HEK293 (cell line): ENCODE measurements at regions not wholly inside any gene's neighbourhood (a gene's known extent, or its start where the extent isn't known, plus 50 kb on each side); places are given as distances from the start of the nearest gene placed in this dataset.

ENCODE experiments used
- CTCF ChIA-PET: fragments of 350-600 bp; formaldehyde crosslinking; extraction: SDS; loops from one replicate; lab custom pipeline; 2021; ENCODE audit warnings: antibody characterized with exemption; lab: Yijun Ruan, JAX
- POLR2A ChIA-PET: fragments of 300-600 bp; formaldehyde crosslinking; extraction: SDS; loops from one replicate; lab custom pipeline; 2020; ENCODE audit warnings: antibody characterized with exemption, inconsistent platforms; lab: Yijun Ruan, JAX
- H3K27ac ChIP-seq: fragments of 200-500 bp; sonication (Bioruptor generic); 2 replicates; pipeline ENCODE4 v1.5.1; 2014; ENCODE audit warnings: low read depth, low read length, control low read depth, inconsistent platforms; ENCODE audit errors: extremely low read depth
- H3K36me3 ChIP-seq, 2 experiments: fragments of 200-500 bp in 1 of 2; sonication (Bioruptor generic) in 1 of 2; 1 replicate in 1 of 2; 2 replicates in 1 of 2; pipeline ENCODE4 v1.5.1; 2014 to 2017; ENCODE audit warnings: inconsistent platforms in 2 of 2, low read length in 2 of 2; ENCODE audit not compliant: control insufficient read depth in 2 of 2, insufficient read depth in 1 of 2
- H3K4me1 ChIP-seq: fragments of 200-500 bp; sonication (Bioruptor generic); 2 replicates; pipeline ENCODE4 v1.5.1; 2014; ENCODE audit warnings: mild to moderate bottlenecking, low read length, inconsistent platforms; ENCODE audit not compliant: control insufficient read depth, insufficient read depth
- H3K4me3 ChIP-seq: 2 replicates; pipeline ENCODE4 v1.5.1; 2011; ENCODE audit warnings: low read depth, mild to moderate bottlenecking, control low read depth, low read length, moderate library complexity
- H3K9me3 ChIP-seq: fragments of 200-500 bp; sonication (Bioruptor generic); 2 replicates; pipeline ENCODE4 v1.5.1; 2014; ENCODE audit warnings: low read depth, low read length, inconsistent platforms; ENCODE audit not compliant: control insufficient read depth, insufficient read depth
- HOXA7 ChIP-seq: sonication (generic); formaldehyde crosslinking; IDR thresholded peaks from 2 replicates; pipeline ENCODE4 v1.8.1; 2022; ENCODE audit warnings: missing genetic modification reagents, borderline replicate concordance
- HOXD13 ChIP-seq: sonication (generic); formaldehyde crosslinking; IDR thresholded peaks from 2 replicates; pipeline ENCODE4 v1.8.0; 2022; ENCODE audit warnings: missing genetic modification reagents, borderline replicate concordance
- KLF8 ChIP-seq: fragments of 450-650 bp; formaldehyde crosslinking; IDR thresholded peaks from 2 replicates; pipeline ENCODE4 v1.5.1; 2016; ENCODE audit warnings: missing biosample characterization, missing genetic modification characterization
- PBX3 ChIP-seq: sonication (generic); formaldehyde crosslinking; IDR thresholded peaks from 2 replicates; pipeline ENCODE4 v1.8.1; 2022; ENCODE audit warnings: mild to moderate bottlenecking, moderate library complexity, missing genetic modification reagents
- REPIN1 ChIP-seq: fragments of 450-650 bp; formaldehyde crosslinking; IDR thresholded peaks from 2 replicates; pipeline ENCODE4 v1.5.1; 2017; ENCODE audit warnings: missing biosample characterization, missing genetic modification characterization, low read depth
- SETDB1 ChIP-seq: IDR thresholded peaks from one replicate; pipeline ENCODE4 v1.6.1; 2017; ENCODE audit warnings: mild to moderate bottlenecking, low read length, moderate library complexity, mixed read lengths; ENCODE audit not compliant: insufficient read length
- WT1 ChIP-seq: fragments of 450-650 bp; formaldehyde crosslinking; IDR thresholded peaks from 2 replicates; pipeline ENCODE4 v1.5.1; 2016; ENCODE audit warnings: missing biosample characterization, missing genetic modification characterization
- ZFP37 ChIP-seq: fragments of 450-650 bp; formaldehyde crosslinking; IDR thresholded peaks from 2 replicates; pipeline ENCODE4 v1.5.1; 2016; ENCODE audit warnings: missing biosample characterization, missing genetic modification characterization
- ZNF114 ChIP-seq: fragments of 450-650 bp; formaldehyde crosslinking; IDR thresholded peaks from 2 replicates; pipeline ENCODE4 v1.5.0; 2017; ENCODE audit warnings: missing biosample characterization, missing genetic modification characterization
- ZNF121 ChIP-seq: fragments of 450-650 bp; formaldehyde crosslinking; IDR thresholded peaks from 2 replicates; pipeline ENCODE4 v1.5.1; 2016; ENCODE audit warnings: missing biosample characterization, missing genetic modification characterization
- ZNF148 ChIP-seq: fragments of 450-650 bp; formaldehyde crosslinking; IDR thresholded peaks from 2 replicates; pipeline ENCODE4 v1.5.0; 2017; ENCODE audit warnings: missing biosample characterization, missing genetic modification characterization, borderline replicate concordance
- ZNF169 ChIP-seq: fragments of 450-650 bp; formaldehyde crosslinking; IDR thresholded peaks from 2 replicates; pipeline ENCODE4 v1.5.1; 2016; ENCODE audit warnings: missing biosample characterization, missing genetic modification characterization
- ZNF24 ChIP-seq: fragments of 450-650 bp; formaldehyde crosslinking; IDR thresholded peaks from 2 replicates; pipeline ENCODE4 v1.5.1; 2016; ENCODE audit warnings: missing biosample characterization, missing genetic modification characterization
- ZNF426 ChIP-seq: fragments of 450-650 bp; formaldehyde crosslinking; IDR thresholded peaks from 2 replicates; pipeline ENCODE4 v1.5.1; 2017; ENCODE audit warnings: missing biosample characterization, missing genetic modification characterization, mild to moderate bottlenecking, inconsistent platforms, moderate library complexity
- ZNF433 ChIP-seq: fragments of 450-650 bp; formaldehyde crosslinking; IDR thresholded peaks from 2 replicates; pipeline ENCODE4 v1.5.1; 2016; ENCODE audit warnings: missing biosample characterization, missing genetic modification characterization, low read depth
- ZNF530 ChIP-seq: fragments of 450-650 bp; formaldehyde crosslinking; IDR thresholded peaks from 2 replicates; pipeline ENCODE4 v1.5.1; 2016; ENCODE audit warnings: low read depth, missing biosample characterization, missing genetic modification characterization
- ZNF558 ChIP-seq: fragments of 450-650 bp; formaldehyde crosslinking; IDR thresholded peaks from 2 replicates; pipeline ENCODE4 v1.5.1; 2016; ENCODE audit warnings: missing biosample characterization, missing genetic modification characterization
- ZNF596 ChIP-seq: fragments of 450-650 bp; IDR thresholded peaks from 2 replicates; pipeline ENCODE4 v1.5.0; 2018; ENCODE audit warnings: missing biosample characterization, mild to moderate bottlenecking, missing genetic modification characterization, moderate library complexity
- ZNF777 ChIP-seq: fragments of 450-650 bp; formaldehyde crosslinking; IDR thresholded peaks from 2 replicates; pipeline ENCODE4 v1.5.1; 2017; ENCODE audit warnings: missing biosample characterization, missing genetic modification characterization, borderline replicate concordance
- TF ChIP-seq, protein P1 (sequence below): fragments of 450-650 bp; formaldehyde crosslinking; IDR thresholded peaks from 2 replicates; pipeline ENCODE4 v1.5.1; 2017; ENCODE audit warnings: missing biosample characterization, missing genetic modification characterization
- TF ChIP-seq, protein P2 (sequence below): fragments of 450-650 bp; formaldehyde crosslinking; optimal IDR thresholded peaks from 2 replicates; pipeline ENCODE3; 2016; ENCODE audit warnings: missing biosample characterization, mild to moderate bottlenecking, missing genetic modification characterization

DNA sequence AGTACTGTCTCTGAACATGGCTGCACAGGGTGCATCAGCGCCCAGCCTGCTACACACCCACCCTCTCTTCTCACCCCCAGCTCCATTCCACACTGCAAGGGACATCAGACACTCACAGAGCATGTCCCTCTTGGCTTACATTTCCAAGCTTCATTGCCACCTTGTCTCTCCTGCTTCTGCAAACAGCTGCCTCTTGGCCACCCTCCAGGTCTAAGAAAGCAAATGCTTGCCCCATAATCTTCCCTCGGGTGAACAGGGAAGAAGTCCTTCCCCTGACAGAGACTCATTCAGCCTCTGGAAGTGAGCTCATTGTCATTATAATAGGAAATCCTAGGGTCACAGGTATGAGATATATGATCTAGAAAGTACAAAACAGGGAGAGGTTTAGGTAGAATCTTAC, 505.2 kb downstream of the RMST start:
- CTCF ChIA-PET: no interaction called here
- H3K36me3 ChIP-seq: no peaks in the 10 kb centered on the region
- H3K9me3 ChIP-seq: no peaks in the 10 kb centered on the region
- H3K27ac ChIP-seq: no peak overlapping the region
- no peak overlapping the region for H3K4me3 ChIP-seq
- TF ChIP-seq ZNF777 (tag by site-specific recombination) (no peak), ZNF24 (no peak), ZNF433 (tag by site-specific recombination) (no peak), ZNF530 (tag by site-specific recombination) (no peak), HOXD13 (CRISPR knock-in tag) (no peak), PBX3 (no peak), ZNF148 (tag by site-specific recombination) (no peak), ZNF558 (tag by site-specific recombination) (no peak), ZNF121 (no peak), ZFP37 (tag by site-specific recombination) (no peak), KLF8 (tag by site-specific recombination) (no peak), HOXA7 (no peak), ZNF596 (no peak), ZNF426 (no peak)
- TF ChIP-seq, protein P1, sequence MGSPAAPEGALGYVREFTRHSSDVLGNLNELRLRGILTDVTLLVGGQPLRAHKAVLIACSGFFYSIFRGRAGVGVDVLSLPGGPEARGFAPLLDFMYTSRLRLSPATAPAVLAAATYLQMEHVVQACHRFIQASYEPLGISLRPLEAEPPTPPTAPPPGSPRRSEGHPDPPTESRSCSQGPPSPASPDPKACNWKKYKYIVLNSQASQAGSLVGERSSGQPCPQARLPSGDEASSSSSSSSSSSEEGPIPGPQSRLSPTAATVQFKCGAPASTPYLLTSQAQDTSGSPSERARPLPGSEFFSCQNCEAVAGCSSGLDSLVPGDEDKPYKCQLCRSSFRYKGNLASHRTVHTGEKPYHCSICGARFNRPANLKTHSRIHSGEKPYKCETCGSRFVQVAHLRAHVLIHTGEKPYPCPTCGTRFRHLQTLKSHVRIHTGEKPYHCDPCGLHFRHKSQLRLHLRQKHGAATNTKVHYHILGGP (tag by site-specific recombination): no peak
- TF ChIP-seq, protein P2, sequence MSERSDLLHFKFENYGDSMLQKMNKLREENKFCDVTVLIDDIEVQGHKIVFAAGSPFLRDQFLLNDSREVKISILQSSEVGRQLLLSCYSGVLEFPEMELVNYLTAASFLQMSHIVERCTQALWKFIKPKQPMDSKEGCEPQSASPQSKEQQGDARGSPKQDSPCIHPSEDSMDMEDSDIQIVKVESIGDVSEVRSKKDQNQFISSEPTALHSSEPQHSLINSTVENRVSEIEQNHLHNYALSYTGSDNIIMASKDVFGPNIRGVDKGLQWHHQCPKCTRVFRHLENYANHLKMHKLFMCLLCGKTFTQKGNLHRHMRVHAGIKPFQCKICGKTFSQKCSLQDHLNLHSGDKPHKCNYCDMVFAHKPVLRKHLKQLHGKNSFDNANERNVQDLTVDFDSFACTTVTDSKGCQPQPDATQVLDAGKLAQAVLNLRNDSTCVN (tag by site-specific recombination): no peak
- POLR2A ChIA-PET: no interaction called here
- no peaks in the 10 kb centered on the region for H3K4me1 ChIP-seq

- Histone ChIP-seq H3K9me3 (no peaks in the 10 kb centered on the region), H3K27ac (no peak overlapping the region), H3K4me1 (no peaks in the 10 kb centered on the region), H3K4me3 (no peak overlapping the region), H3K36me3 (no peaks in the 10 kb centered on the region)
- no peak for TF ChIP-seq REPIN1
- no peak for TF ChIP-seq ZNF114 (tag by site-specific recombination)
- no peak for TF ChIP-seq SETDB1
- no peak for TF ChIP-seq WT1 (tag by site-specific recombination)
- TF ChIP-seq ZNF169 (tag by site-specific recombination): no peak
- ChIA-PET CTCF (interaction anchor here (3.4 kb wide), 1 partner anchor 8 kb away, joined by 29 read pairs; no protein-coding TSS in a partner anchor), POLR2A (no interaction called here)
Measured at GRCh38 chr12:97968641-97969197, 506.1 kb downstream of the RMST start.
